ENCODE measurements at regions not wholly inside any gene's neighbourhood (a gene's known extent, or its start where the extent isn't known, plus 50 kb on each side); places are given as distances from the start of the nearest gene placed in this dataset.

DNA sequence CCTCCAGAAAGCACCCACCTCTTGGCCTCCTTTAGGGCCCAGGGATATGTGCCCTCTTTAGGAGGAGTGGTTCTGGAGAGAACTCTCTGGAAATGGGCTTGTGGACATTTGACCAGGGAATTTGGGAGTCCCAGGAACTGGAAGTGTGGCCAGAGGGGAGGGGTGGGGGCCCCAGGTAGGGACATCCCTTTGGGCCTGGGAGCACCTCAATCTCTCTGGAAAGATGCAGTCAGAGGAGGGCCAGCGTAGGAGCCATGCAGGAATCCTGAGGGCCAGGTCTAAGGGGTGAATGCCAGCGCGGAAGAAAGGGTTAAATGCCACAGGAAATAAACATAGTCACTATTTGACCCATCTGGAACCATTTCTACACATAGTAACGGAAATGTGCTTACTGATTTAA is 50.3 kb upstream of the ITGA11 start:
- Histone ChIP-seq H3K4me3 (no peak overlapping the region), H3K9me2 (ENCODE audit: insufficient read depth) (no peaks in the 10 kb centered on the region), H3K79me2 (replicated peaks; ENCODE audit: insufficient read depth) (no peaks in the 10 kb centered on the region), H3K4me2 (no peak overlapping the region), H2AFZ (no peak overlapping the region), H3K4me1 (ENCODE audit: insufficient read depth) (no peaks in the 10 kb centered on the region), H3K27ac (ENCODE audit: low read depth) (no peak overlapping the region), H3F3A (replicated peaks; ENCODE audit: low read depth) (no peaks in the 10 kb centered on the region), H3K27me3 (ENCODE audit: insufficient read depth) (no peaks in the 10 kb centered on the region), H4K20me1 (replicated peaks; ENCODE audit: insufficient read depth) (no peaks in the 10 kb centered on the region), H3K36me3 (ENCODE audit: insufficient read depth) (no peaks in the 10 kb centered on the region)
- TF ChIP-seq, protein P1, sequence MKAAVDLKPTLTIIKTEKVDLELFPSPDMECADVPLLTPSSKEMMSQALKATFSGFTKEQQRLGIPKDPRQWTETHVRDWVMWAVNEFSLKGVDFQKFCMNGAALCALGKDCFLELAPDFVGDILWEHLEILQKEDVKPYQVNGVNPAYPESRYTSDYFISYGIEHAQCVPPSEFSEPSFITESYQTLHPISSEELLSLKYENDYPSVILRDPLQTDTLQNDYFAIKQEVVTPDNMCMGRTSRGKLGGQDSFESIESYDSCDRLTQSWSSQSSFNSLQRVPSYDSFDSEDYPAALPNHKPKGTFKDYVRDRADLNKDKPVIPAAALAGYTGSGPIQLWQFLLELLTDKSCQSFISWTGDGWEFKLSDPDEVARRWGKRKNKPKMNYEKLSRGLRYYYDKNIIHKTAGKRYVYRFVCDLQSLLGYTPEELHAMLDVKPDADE (IDR thresholded peaks at IDR 0.05) = no peak
- TF ChIP-seq JUNB (IDR thresholded peaks at IDR 0.05; ENCODE audit: unreplicated experiment) (no peak), EZH2 (IDR thresholded peaks at IDR 0.05; ENCODE audit: low read depth, unreplicated experiment) (no peak), ZNF114 (CRISPR knock-in tag; IDR thresholded peaks at IDR 0.05) (no peak), ZNF331 (CRISPR knock-in tag; IDR thresholded peaks at IDR 0.05; ENCODE audit: low read depth) (no peak), POLR2AphosphoS5 (IDR thresholded peaks at IDR 0.05; ENCODE audit: low read depth) (no peak), STAT1 (IDR thresholded peaks at IDR 0.05; ENCODE audit: unreplicated experiment) (no peak)
- TF ChIP-seq, protein P2, sequence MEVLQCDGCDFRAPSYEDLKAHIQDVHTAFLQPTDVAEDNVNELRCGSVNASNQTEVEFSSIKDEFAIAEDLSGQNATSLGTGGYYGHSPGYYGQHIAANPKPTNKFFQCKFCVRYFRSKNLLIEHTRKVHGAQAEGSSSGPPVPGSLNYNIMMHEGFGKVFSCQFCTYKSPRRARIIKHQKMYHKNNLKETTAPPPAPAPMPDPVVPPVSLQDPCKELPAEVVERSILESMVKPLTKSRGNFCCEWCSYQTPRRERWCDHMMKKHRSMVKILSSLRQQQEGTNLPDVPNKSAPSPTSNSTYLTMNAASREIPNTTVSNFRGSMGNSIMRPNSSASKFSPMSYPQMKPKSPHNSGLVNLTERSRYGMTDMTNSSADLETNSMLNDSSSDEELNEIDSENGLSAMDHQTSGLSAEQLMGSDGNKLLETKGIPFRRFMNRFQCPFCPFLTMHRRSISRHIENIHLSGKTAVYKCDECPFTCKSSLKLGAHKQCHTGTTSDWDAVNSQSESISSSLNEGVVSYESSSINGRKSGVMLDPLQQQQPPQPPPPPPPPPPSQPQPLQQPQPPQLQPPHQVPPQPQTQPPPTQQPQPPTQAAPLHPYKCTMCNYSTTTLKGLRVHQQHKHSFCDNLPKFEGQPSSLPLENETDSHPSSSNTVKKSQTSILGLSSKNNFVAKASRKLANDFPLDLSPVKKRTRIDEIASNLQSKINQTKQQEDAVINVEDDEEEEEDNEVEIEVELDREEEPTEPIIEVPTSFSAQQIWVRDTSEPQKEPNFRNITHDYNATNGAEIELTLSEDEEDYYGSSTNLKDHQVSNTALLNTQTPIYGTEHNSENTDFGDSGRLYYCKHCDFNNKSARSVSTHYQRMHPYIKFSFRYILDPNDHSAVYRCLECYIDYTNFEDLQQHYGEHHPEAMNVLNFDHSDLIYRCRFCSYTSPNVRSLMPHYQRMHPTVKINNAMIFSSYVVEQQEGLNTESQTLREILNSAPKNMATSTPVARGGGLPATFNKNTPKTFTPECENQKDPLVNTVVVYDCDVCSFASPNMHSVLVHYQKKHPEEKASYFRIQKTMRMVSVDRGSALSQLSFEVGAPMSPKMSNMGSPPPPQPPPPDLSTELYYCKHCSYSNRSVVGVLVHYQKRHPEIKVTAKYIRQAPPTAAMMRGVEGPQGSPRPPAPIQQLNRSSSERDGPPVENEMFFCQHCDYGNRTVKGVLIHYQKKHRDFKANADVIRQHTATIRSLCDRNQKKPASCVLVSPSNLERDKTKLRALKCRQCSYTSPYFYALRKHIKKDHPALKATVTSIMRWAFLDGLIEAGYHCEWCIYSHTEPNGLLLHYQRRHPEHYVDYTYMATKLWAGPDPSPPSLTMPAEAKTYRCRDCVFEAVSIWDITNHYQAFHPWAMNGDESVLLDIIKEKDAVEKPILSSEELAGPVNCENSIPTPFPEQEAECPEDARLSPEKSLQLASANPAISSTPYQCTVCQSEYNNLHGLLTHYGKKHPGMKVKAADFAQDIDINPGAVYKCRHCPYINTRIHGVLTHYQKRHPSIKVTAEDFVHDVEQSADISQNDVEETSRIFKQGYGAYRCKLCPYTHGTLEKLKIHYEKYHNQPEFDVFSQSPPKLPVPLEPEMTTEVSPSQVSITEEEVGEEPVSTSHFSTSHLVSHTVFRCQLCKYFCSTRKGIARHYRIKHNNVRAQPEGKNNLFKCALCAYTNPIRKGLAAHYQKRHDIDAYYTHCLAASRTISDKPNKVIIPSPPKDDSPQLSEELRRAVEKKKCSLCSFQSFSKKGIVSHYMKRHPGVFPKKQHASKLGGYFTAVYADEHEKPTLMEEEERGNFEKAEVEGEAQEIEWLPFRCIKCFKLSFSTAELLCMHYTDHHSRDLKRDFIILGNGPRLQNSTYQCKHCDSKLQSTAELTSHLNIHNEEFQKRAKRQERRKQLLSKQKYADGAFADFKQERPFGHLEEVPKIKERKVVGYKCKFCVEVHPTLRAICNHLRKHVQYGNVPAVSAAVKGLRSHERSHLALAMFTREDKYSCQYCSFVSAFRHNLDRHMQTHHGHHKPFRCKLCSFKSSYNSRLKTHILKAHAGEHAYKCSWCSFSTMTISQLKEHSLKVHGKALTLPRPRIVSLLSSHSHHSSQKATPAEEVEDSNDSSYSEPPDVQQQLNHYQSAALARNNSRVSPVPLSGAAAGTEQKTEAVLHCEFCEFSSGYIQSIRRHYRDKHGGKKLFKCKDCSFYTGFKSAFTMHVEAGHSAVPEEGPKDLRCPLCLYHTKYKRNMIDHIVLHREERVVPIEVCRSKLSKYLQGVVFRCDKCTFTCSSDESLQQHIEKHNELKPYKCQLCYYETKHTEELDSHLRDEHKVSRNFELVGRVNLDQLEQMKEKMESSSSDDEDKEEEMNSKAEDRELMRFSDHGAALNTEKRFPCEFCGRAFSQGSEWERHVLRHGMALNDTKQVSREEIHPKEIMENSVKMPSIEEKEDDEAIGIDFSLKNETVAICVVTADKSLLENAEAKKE (CRISPR knock-in tag; IDR thresholded peaks at IDR 0.05) = no peak
- peaks cover 9% of the 10 kb centered on the region for H3K4me1 Mint-ChIP-seq
- DNase-seq (ENCODE audit: low spot score) (no peak), ATAC-seq (no peak)
- no peak overlapping the region for H3K27ac Mint-ChIP-seq
- H3K36me3 Mint-ChIP-seq (ENCODE audit: low read depth) = no peaks in the 10 kb centered on the region
- H3K27me3 Mint-ChIP-seq (ENCODE audit: insufficient read depth, low read depth, poor library complexity) = peaks cover 8% of the 10 kb centered on the region
- H3K4me3 Mint-ChIP-seq = no peak overlapping the region
- peaks cover 3% of the 10 kb centered on the region; the same call in 2 of the 3 replicates for H3K9me3 Mint-ChIP-seq
